ENCODE measurements at regions not wholly inside any gene's neighbourhood (a gene's known extent, or its start where the extent isn't known, plus 50 kb on each side); places are given as distances from the start of the nearest gene placed in this dataset.

GRCh38 chr22:49659281-49659923 lies 168.3 kb downstream of the BRD1 start:
- no peaks in the 10 kb centered on the region for H3K9me3 ChIP-seq (ENCODE audit: control insufficient read depth in 1 of 2, insufficient read depth in 1 of 2, low read depth in 1 of 2, low read length in 2 of 2)
- H3K36me3 ChIP-seq (ENCODE audit: control insufficient read depth in 1 of 2, insufficient read depth in 2 of 2, low read length in 2 of 2): peaks cover 0 to 9% of the 10 kb centered on the region in 2 experiments; a peak in 2 of 4 replicates
- no peak overlapping the region for H3K4me2 ChIP-seq (ENCODE audit: low read length)
- no TSS peak for BruUV-seq (replicated peaks)
- CTCF ChIA-PET: no interaction called here
- RAD21 ChIA-PET (ENCODE audit: low non-redundant PET in 1 of 2, low total read pairs in 2 of 2, uncharacterized antibody in 2 of 2, unreplicated experiment in 2 of 2): no interaction called here
- no peaks in the 10 kb centered on the region for H3K9me2 ChIP-seq (ENCODE audit: insufficient read depth)
- POLR2A ChIA-PET: no interaction called here
- ATAC-seq (no peak), DNase-seq (ENCODE audit: low read depth, low spot score) (no peak)
- TF ChIP-seq EZH2 (IDR thresholded peaks at IDR 0.05) (no peak), POLR2AphosphoS5 (IDR thresholded peaks at IDR 0.05; ENCODE audit: low read depth, low read length) (no peak), CTCF (IDR thresholded peaks at IDR 0.05 in 2 of 3, conservative IDR thresholded peaks at IDR 0.05 in 1 of 3; ENCODE audit: borderline replicate concordance in 1 of 3, insufficient read depth in 1 of 3, low read depth in 2 of 3, low read length in 2 of 3) (no peak), CEBPB (IDR thresholded peaks at IDR 0.05; ENCODE audit: low read depth) (no peak), MAX (IDR thresholded peaks at IDR 0.05) (no peak)
- no peak overlapping the region for H3K9ac ChIP-seq (ENCODE audit: low read length)
- 0 out of 2 replicates have a peak, but pooled peaks cover 6% of the 10 kb centered on the region for H3K27me3 ChIP-seq (ENCODE audit: insufficient read depth, low read length)
- intact Hi-C loops (cut with micrococcal nuclease): no loop called here
- no peaks in the 10 kb centered on the region for H4K20me1 ChIP-seq (ENCODE audit: insufficient read depth)
- H3K27ac ChIP-seq (ENCODE audit: low read depth, low read length): no peak overlapping the region
- no peak overlapping the region for H2AFZ ChIP-seq (ENCODE audit: low read depth, low read length, poor library complexity, severe bottlenecking)
- H3K4me1 ChIP-seq (ENCODE audit: control insufficient read depth in 1 of 2, insufficient read depth in 2 of 2, low read length in 2 of 2): peaks cover 3 to 12% of the 10 kb centered on the region in 2 experiments; a peak in 3 of 4 replicates
- H3K79me2 ChIP-seq (ENCODE audit: insufficient read depth, low read length): peaks cover 24% of the 10 kb centered on the region
- no peak overlapping the region for H3K4me3 ChIP-seq (replicated peaks in 1 of 2; ENCODE audit: low read depth in 1 of 2, low read length in 2 of 2)

GRCh38 chr22:49658902-49659280 lies 168.8 kb downstream of the BRD1 start:
- no peak for ATAC-seq
- Histone ChIP-seq H3K27ac (ENCODE audit: low read depth, low read length) (no peak overlapping the region), H3K4me2 (ENCODE audit: low read length) (no peak overlapping the region), H3K9ac (ENCODE audit: low read length) (no peak overlapping the region), H3K79me2 (ENCODE audit: insufficient read depth, low read length) (peaks cover 29% of the 10 kb centered on the region), H2AFZ (ENCODE audit: low read depth, low read length, poor library complexity, severe bottlenecking) (no peak overlapping the region), H3K27me3 (ENCODE audit: insufficient read depth, low read length) (0 out of 2 replicates have a peak, but pooled peaks cover 5% of the 10 kb centered on the region), H3K4me3 (replicated peaks in 1 of 2; ENCODE audit: low read depth in 1 of 2, low read length in 2 of 2) (no peak overlapping the region), H3K36me3 (ENCODE audit: control insufficient read depth in 1 of 2, insufficient read depth in 2 of 2, low read length in 2 of 2) (peaks cover 0 to 9% of the 10 kb centered on the region in 2 experiments; a peak in 2 of 4 replicates), H3K4me1 (ENCODE audit: control insufficient read depth in 1 of 2, insufficient read depth in 2 of 2, low read length in 2 of 2) (peaks cover 3 to 12% of the 10 kb centered on the region in 2 experiments; a peak in 3 of 4 replicates), H3K9me3 (ENCODE audit: control insufficient read depth in 1 of 2, insufficient read depth in 1 of 2, low read depth in 1 of 2, low read length in 2 of 2) (no peaks in the 10 kb centered on the region), H3K9me2 (ENCODE audit: insufficient read depth) (no peaks in the 10 kb centered on the region), H4K20me1 (ENCODE audit: insufficient read depth) (no peaks in the 10 kb centered on the region)
- ChIA-PET RAD21 (ENCODE audit: low non-redundant PET in 1 of 2, low total read pairs in 2 of 2, uncharacterized antibody in 2 of 2, unreplicated experiment in 2 of 2) (no interaction called here), POLR2A (no interaction called here), CTCF (no interaction called here)
- no TSS peak for BruUV-seq (replicated peaks)
- DNase-seq (ENCODE audit: low read depth, low spot score): no peak
- intact Hi-C loops (cut with micrococcal nuclease): no loop called here
- TF ChIP-seq TCF7L2 (IDR thresholded peaks at IDR 0.05; ENCODE audit: borderline replicate concordance, extremely low read depth, insufficient read depth, insufficient read length) (no peak), SP1 (IDR thresholded peaks at IDR 0.05; ENCODE audit: low read depth) (no peak), ZNF274 (IDR thresholded peaks at IDR 0.05; ENCODE audit: low read depth, low read length) (no peak), SIN3A (IDR thresholded peaks at IDR 0.05; ENCODE audit: low read depth) (no peak), FOSL1 (IDR thresholded peaks at IDR 0.05; ENCODE audit: low read depth) (no peak), RAD21 (IDR thresholded peaks at IDR 0.05; ENCODE audit: low read depth) (no peak), REST (IDR thresholded peaks at IDR 0.05; ENCODE audit: low read depth) (no peak), ZFX (IDR thresholded peaks at IDR 0.05) (no peak), YY1 (IDR thresholded peaks at IDR 0.05; ENCODE audit: extremely low read depth, insufficient replicate concordance, low read depth, low read length) (no peak)
- TF ChIP-seq, protein P1, sequence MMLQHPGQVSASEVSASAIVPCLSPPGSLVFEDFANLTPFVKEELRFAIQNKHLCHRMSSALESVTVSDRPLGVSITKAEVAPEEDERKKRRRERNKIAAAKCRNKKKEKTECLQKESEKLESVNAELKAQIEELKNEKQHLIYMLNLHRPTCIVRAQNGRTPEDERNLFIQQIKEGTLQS (IDR thresholded peaks at IDR 0.05): no peak
